GM19035 (cell line): ENCODE measurements at regions not wholly inside any gene's neighbourhood (a gene's known extent, or its start where the extent isn't known, plus 50 kb on each side); places are given as distances from the start of the nearest gene placed in this dataset.
A peak's percentile ranks its signal among the peaks of the same experiment; 100 is the strongest.
"Not testable (repeated sequence)": the region's sequence is repeated elsewhere in the genome, so short reads cannot be mapped to it uniquely, and the experiment has no call there.

ENCODE experiments used
- ATAC-seq: cut with Tn5 transposase; IDR thresholded peaks from one replicate; pipeline ENCODE4 v1.9.1; 2021; ENCODE audit not compliant: unreplicated experiment

- ATAC-seq = no peak
Observed at GRCh38 chr11:27244900-27245299, 118.1 kb downstream of the CCDC34 start.

- no peak for ATAC-seq
Observed at GRCh38 chr11:27242591-27242990, 120.4 kb downstream of the CCDC34 start.

- ATAC-seq = no peak
Observed at GRCh38 chr11:27241311-27242122, 121.5 kb downstream of the CCDC34 start.

- ATAC-seq = no peak
Observed at GRCh38 chr11:27239305-27239942, 123.6 kb downstream of the CCDC34 start.

- no peak for ATAC-seq
Observed at GRCh38 chr11:27238811-27239210, 124.2 kb downstream of the CCDC34 start.

- ATAC-seq = no peak
Observed at GRCh38 chr11:27237643-27238042, 125.4 kb downstream of the CCDC34 start.

- no peak for ATAC-seq
Observed at GRCh38 chr11:27234961-27235360, 128.1 kb downstream of the CCDC34 start.

GRCh38 chr11:27234043-27234668 lies 128.9 kb downstream of the CCDC34 start:
- peak; percentile 96 for ATAC-seq

GRCh38 chr11:27233654-27234042 lies 129.4 kb downstream of the CCDC34 start:
- ATAC-seq = peak; percentile 30

- ATAC-seq = no peak
Observed at GRCh38 chr11:27231530-27231929, 131.5 kb downstream of the CCDC34 start.

- no peak for ATAC-seq
Observed at GRCh38 chr11:27230192-27230572, 132.8 kb downstream of the CCDC34 start.

- no peak for ATAC-seq
Observed at GRCh38 chr11:27229511-27230191, 133.4 kb downstream of the CCDC34 start.

- no peak for ATAC-seq
Observed at GRCh38 chr11:27228906-27229290, 134.1 kb downstream of the CCDC34 start.

GRCh38 chr11:27228232-27228905 lies 134.6 kb downstream of the CCDC34 start:
- ATAC-seq = no peak

GRCh38 chr11:27227736-27228135 lies 135.3 kb downstream of the CCDC34 start:
- no peak for ATAC-seq

GRCh38 chr11:27219487-27220039 lies 143.5 kb downstream of the CCDC34 start:
- not testable (repeated sequence) for ATAC-seq

- no peak for ATAC-seq
Observed at GRCh38 chr11:27218421-27219038, 144.5 kb downstream of the CCDC34 start.

- no peak for ATAC-seq
Observed at GRCh38 chr11:27217948-27218420, 145.0 kb downstream of the CCDC34 start.

- no peak for ATAC-seq
Observed at GRCh38 chr11:27217496-27217895, 145.5 kb downstream of the CCDC34 start.
